NCI-H1694 (cell line): ENCODE measurements at regions not wholly inside any gene's neighbourhood (a gene's known extent, or its start where the extent isn't known, plus 50 kb on each side); places are given as distances from the start of the nearest gene placed in this dataset.
A peak's percentile ranks its signal among the peaks of the same experiment; 100 is the strongest.
"Not testable (repeated sequence)": the region's sequence is repeated elsewhere in the genome, so short reads cannot be mapped to it uniquely, and the experiment has no call there.

Source experiments
- DNase-seq: peaks from one replicate; lab custom pipeline; 2025; lab: John Stamatoyannopoulos, UW

DNA sequence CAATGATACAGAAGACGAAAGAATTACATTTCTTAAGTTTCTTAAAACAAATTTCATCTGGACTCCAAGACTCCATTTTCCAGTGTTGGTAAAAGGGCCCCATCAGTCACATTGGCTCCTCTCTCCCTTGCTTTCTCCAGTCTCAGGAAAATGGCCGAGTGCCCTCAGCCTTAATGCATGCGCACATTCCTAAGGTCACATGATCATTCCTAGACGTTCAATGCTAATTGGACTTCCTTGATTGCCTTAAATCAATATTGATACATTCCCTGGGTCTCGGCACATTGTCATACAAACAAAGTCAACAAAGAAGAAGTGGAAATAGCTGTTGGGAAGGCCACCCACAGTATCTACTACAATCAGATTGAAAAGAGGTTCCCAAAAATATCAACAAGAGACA lies 413.6 kb upstream of the GRAMD2B start:
- DNase-seq, result no peak

GRCh38 chr5:126011526-126011925 lies 411.7 kb upstream of the GRAMD2B start:
- DNase-seq, result not testable (repeated sequence)

- no peak for DNase-seq
Measured at GRCh38 chr5:126014676-126015075, 408.5 kb upstream of the GRAMD2B start.

GRCh38 chr5:126015235-126016181 lies 407.7 kb upstream of the GRAMD2B start:
- peak; percentile 56 for DNase-seq

DNA sequence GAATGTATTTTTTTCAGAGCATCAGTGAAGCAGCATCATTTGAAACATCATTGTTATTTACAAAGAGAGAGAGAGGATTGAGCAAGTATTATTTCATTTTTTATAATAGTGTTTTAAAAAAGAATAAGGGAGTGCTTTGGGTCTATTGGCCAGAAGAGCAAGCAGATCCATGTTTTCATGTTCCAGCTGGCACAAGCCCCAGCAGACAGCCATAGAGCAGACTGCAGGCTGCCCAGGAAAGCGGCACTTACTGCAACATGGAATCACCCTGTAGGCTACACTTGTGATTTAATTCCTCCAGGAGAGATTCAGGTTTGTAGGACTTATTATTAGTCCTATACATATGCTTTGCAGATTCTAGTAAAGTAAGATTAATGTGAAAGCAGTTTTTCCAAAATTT lies 407.0 kb upstream of the GRAMD2B start:
- peak; percentile 27 for DNase-seq

DNA sequence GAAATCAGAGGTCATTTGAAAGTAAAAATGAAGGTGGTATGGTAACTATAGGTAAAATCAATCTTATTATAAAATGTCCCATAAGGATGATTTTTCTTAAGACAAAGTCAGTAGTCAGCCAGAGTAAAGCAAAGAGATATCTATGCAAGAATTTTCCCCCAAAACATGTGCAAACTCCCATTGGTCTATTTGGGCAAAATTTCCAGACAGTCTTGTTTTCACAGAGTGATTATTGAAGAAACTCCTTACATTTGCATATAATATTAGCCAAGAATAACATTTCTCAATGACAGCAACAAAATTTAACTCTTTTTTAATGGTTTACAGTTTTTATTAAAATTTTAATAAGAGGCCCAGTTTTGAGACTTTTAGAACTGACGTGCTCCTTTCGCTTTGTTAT lies 406.1 kb upstream of the GRAMD2B start:
- no peak for DNase-seq

- DNase-seq, result no peak
Measured at GRCh38 chr5:126020770-126021169, 402.4 kb upstream of the GRAMD2B start.

DNA sequence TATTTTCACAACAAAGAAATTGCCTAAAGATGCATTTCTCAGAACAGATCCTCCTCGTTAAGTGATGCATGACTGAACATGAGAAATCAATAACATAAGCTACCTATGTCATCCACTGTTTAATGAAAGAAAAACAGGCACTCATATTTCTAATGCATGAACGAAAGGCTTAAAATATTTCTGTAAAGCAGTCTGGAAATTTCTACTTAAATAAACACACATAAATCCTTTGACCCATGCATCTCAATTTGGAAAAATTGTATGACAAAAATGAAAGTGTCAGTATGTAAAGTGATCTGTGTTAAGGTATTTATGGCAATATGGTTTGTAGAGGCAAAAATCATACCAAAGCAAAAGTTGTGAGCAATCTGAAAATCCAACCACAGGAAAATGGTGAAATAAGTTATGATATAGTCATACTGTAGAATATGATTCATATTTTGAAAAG lies 399.2 kb upstream of the GRAMD2B start:
- DNase-seq, result no peak

GRCh38 chr5:126027149-126027548 lies 396.1 kb upstream of the GRAMD2B start:
- DNase-seq, result no peak

DNA sequence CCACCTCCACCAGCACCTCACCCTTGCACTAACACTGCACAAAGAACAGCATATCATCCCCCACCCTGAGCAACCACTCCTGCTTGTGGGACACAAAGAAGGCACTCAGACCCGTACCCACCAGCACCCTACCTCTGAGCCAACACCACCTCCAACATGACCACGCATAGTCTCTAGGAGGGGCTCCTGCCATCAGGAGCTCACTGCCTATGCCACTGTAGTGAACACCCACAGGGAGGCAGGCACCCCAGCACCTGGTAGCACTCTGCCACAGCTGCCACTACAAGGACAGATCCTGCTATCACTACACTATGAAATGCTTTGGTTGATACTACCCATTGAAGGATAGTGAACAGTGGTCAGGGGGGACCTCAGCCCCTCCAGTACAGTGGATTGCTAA lies 395.6 kb upstream of the GRAMD2B start:
- DNase-seq, result no peak

GRCh38 chr5:126028336-126028735 lies 394.9 kb upstream of the GRAMD2B start:
- DNase-seq, result no peak

- DNase-seq, result not testable (repeated sequence)
Measured at GRCh38 chr5:126029282-126029681, 393.9 kb upstream of the GRAMD2B start.

DNA sequence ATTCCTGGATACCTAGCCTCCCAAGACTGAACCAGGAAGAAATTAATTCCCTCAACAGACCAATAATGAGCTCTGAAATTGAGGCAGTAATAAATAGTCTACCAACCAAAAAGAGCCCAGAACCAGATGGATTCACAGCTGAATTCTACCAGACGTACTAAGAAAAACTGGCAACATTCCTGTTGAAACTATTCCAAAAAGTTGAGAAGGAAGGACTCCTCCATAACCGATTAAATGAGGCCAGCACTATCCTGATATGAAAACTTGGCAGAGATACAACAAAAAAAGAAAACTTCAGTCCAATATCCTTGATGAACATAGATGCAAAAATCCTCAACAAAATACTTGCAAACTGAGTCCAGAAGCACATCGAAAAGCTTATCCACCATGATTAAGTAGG lies 392.5 kb upstream of the GRAMD2B start:
- DNase-seq, result no peak

DNA sequence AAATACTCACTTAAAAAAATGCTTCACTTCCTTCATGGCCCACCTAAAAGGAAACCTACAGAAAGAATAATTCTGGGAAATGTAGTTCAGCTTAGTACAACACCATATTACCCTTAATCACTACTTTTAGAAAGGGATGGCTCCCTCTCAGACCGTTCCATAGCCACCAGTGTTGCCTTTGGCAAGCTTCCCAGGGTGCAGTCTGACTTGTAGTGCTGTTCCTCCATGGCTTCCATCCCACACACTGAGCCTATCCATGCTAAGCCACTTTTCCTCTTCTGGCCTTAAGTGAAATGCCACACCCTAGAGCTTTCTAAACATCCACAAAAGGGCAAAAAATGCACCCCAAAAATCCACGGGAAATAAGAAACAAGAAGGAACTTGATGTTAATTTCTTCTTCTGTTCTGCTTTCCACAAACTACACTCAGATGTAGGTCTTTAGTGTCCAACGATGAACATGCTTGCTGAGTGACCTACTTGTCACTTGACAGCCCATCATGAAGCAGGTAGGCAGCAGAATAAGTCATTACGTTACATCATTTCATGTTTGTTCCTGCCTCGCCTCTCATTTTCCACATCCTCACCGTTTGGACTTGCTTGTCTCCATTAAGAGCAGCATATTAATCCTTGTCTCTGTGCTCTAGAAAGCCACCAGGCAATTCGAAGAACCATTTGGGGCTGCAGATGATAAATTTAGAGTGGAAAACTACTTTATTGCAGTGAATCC lies 391.1 kb upstream of the GRAMD2B start:
- no peak for DNase-seq

DNA sequence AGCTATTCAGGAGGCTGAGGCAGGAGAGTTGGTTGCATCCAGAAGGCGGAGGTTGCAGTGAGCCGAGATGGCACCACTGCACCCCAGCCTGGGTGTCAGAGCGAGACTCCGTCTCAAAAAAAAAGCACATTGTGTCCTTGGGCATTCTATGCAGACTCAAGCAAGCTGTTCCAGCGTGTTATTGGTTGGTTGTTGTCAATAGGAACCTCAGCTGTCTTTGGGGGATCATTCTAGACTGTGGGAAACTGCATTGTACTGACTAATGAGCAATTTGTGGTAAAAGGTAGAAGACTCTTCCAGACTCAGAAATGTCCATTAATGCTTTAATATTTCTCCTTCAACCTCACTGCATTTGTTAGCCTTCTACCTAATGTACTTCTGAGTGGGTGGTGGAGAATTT lies 379.5 kb upstream of the GRAMD2B start:
- no peak for DNase-seq

DNA sequence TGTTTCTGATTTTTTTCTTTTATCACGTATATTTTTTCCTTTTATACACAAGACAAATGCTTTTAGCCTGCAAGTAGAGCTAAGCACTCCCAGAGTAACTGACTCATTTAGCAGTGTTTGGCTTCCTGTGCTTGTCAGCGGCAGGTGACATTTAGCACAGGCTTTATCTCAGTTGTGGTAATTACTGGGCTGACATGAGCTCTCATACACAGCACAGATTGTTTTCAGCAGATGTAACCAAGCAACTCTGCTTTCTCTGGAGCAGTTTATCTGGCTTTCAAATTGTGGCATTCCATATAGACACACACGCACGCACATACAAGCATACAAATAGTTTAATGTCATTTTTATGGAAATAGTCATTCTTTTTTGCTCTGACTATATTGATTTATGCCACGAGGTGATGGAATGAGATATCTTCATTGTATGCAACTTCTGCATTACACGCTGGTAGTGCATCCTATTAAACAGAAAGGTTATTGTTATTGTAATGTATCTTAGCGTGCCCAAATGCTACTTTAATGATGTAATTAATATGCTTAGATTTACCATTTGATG lies 379.0 kb upstream of the GRAMD2B start:
- DNase-seq, result peak; percentile 20

DNA sequence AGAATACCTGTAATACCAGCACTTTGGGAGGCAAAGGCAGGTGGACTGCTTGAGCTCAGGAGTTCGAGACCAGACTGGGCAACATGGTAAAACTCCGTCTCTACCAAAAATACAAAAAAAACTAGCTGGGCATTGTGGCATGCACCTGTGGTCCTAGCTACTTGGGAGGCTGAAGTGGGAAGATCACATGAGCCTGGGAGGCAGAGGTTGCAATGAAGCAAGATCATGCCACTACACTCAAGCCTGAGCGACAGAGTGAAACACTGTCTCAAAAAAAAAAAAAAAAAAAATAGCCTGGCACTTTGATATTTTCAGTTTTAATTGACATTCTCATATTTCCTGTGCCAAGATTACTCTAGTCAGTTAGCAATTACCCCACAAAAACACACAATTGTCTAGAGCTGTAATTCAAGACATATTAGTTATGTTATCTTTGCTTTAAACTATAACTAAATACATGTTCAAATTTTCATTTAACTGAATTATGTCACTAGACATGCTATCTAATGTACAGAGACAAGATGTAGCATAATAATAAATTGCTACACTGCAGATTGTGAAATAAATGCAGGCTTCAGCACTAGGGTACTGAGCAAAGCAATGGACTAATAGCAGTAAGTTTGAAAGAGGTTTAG lies 378.2 kb upstream of the GRAMD2B start:
- no peak for DNase-seq

- DNase-seq, result no peak
Measured at GRCh38 chr5:126046318-126046717, 376.9 kb upstream of the GRAMD2B start.

DNA sequence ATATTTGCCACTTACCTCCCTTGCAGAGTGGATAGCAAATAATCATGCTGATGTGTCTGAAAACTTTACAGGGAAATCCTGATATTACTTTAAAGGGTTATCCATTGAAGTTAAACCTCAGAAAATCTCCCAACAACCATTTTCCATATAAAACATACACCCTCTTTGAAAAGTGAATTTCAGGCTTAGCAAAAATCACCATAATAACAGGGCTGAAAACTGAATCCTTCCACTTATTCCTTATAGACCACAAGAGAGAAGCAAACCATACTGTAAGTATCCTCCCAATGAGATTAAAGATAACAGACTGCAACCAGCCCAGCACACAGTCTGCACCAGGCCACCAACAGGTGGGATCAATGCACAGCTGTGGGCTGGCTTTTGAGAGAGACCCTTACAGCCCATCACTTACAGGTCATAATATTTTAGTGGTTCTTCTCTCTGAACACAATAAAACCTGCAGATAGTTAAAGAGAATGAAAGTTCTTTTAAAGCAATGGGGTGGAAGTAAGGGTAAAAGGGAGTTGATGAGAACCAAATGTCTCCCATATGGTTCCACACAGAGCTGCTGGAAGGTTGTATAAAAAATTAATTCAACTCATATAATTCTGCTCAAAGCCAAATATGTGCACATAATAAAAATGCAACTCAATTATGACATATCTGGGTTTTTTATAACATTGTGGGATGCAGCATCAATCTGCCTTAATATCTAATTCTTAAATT lies 376.2 kb upstream of the GRAMD2B start:
- no peak for DNase-seq

DNA sequence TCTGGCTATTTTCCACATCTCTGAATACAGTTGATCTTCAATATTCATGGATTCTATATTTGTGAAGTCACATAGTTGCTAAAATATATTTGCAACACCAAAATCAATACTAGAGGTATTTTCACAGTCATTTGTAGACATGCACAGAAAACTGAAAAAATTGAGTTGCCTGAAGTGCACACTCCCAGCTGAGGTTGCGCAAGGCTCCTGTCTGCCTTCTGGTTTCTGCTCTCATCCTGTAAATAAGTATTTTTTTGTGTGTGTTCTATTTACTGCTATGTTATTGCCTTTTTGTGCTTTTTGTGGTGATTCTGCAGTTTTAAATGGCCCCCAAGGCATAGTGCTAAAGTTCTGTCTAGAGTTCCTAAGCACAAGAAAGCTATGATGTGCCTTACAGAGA lies 371.1 kb upstream of the GRAMD2B start:
- no peak for DNase-seq

- DNase-seq, result no peak
Measured at GRCh38 chr5:126052791-126053190, 370.4 kb upstream of the GRAMD2B start.

DNA sequence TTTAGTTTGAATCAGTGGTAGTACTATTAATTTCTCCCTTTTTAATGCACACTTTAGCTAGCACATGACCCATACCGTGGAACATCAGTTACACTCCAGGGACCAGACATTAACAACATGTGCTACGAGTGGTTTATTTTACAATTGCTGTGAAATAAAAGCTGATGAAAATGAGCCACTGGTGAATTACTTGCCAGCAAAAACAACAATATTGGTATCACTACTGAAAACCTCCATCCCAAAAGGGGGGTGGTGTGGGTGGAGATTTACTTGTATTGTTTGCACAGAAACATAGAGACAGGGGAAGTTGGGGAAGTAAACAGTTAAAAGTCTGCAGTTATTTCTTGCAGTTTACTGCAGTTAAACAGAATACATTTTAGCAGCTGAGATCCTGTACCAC lies 369.6 kb upstream of the GRAMD2B start:
- DNase-seq, result no peak
